ENCODE measurements at regions not wholly inside any gene's neighbourhood (a gene's known extent, or its start where the extent isn't known, plus 50 kb on each side); places are given as distances from the start of the nearest gene placed in this dataset.

GRCh38 chr15:91476861-91477260 lies 376.6 kb upstream of the SLCO3A1 start:
- no peak for DNase-seq

GRCh38 chr15:91478717-91479191 lies 374.8 kb upstream of the SLCO3A1 start:
- no peak for DNase-seq

GRCh38 chr15:91480426-91480825 lies 373.1 kb upstream of the SLCO3A1 start:
- DNase-seq = no peak

- peak; percentile 12 for DNase-seq
These were observed 370.7 kb upstream of the SLCO3A1 start for GRCh38 chr15:91482799-91483198.

GRCh38 chr15:91484141-91484540 lies 369.4 kb upstream of the SLCO3A1 start:
- DNase-seq = no peak

GRCh38 chr15:91488452-91488851 lies 365.1 kb upstream of the SLCO3A1 start:
- no peak for DNase-seq

GRCh38 chr15:91490211-91490610 lies 363.3 kb upstream of the SLCO3A1 start:
- no peak for DNase-seq

GRCh38 chr15:91491101-91491950 lies 362.2 kb upstream of the SLCO3A1 start:
- peak; percentile 5 for DNase-seq

GRCh38 chr15:91496754-91497691 lies 356.5 kb upstream of the SLCO3A1 start:
- DNase-seq = no peak

GRCh38 chr15:91498046-91498748 lies 355.3 kb upstream of the SLCO3A1 start:
- no peak for DNase-seq

- no peak for DNase-seq
These were observed 354.8 kb upstream of the SLCO3A1 start for GRCh38 chr15:91498749-91499062.

GRCh38 chr15:91499774-91500383 lies 353.6 kb upstream of the SLCO3A1 start:
- no peak for DNase-seq

GRCh38 chr15:91508633-91509032 lies 344.9 kb upstream of the SLCO3A1 start:
- no peak for DNase-seq

- DNase-seq = no peak
These were observed 339.4 kb upstream of the SLCO3A1 start for GRCh38 chr15:91514147-91514546.

GRCh38 chr15:91515188-91515754 lies 338.2 kb upstream of the SLCO3A1 start:
- no peak for DNase-seq

GRCh38 chr15:91516866-91517265 lies 336.6 kb upstream of the SLCO3A1 start:
- no peak for DNase-seq

GRCh38 chr15:91517491-91518200 lies 335.9 kb upstream of the SLCO3A1 start:
- DNase-seq = no peak

- DNase-seq = no peak
These were observed 332.7 kb upstream of the SLCO3A1 start for GRCh38 chr15:91520850-91521249.

GRCh38 chr15:91521548-91521947 lies 332.0 kb upstream of the SLCO3A1 start:
- DNase-seq = no peak

- no peak for DNase-seq
These were observed 331.5 kb upstream of the SLCO3A1 start for GRCh38 chr15:91521996-91522395.

- no peak for DNase-seq
These were observed 330.7 kb upstream of the SLCO3A1 start for GRCh38 chr15:91522605-91523332.

All from activated CD4-positive, alpha-beta T cell treated with anti-CD3 and anti-CD28 coated beads, Interleukin-2, amount 50 U/mL, for 16 hours (primary cell).